ENCODE measurements at regions not wholly inside any gene's neighbourhood (a gene's known extent, or its start where the extent isn't known, plus 50 kb on each side); places are given as distances from the start of the nearest gene placed in this dataset.

DNA sequence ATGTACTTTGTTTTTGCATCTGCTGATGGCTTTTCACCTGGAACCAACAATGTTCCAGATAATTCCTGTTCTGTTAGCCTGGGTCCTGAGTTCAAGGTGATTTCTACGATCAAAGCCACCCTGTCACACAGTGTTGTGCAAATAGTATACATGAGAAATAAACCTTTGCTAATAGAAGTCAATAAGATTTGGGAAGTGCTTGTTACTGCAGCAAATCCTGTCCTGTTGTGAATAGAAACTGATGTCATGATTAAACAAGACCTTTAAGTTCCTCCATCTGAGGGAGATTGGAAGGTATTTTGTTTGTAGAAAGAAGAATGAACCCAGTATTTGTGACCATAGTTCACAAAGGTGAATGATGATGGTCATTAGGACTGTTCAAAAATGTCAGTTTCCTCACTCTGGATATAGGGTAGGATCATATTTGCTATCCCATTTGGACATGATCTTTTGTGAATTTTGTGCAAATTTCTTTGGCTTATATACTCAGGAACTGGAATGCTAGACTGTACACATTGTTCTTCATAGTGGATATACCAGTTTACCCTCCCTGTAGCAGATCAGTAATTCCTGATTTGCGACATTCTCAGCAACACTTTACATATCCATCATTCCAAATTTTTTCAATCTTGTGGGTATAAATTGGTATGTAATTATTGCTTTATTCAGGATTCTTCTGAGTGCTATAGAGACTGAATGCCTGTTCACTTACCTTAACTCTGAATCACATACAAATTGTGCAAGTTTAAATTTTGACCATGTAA lies 428.5 kb downstream of the METTL15 start:
- H3K4me3 ChIP-seq (ENCODE audit: low read depth, low read length) = no peak overlapping the region
- no peak for DNase-seq (ENCODE audit: low read depth)
- TF ChIP-seq, protein P1, sequence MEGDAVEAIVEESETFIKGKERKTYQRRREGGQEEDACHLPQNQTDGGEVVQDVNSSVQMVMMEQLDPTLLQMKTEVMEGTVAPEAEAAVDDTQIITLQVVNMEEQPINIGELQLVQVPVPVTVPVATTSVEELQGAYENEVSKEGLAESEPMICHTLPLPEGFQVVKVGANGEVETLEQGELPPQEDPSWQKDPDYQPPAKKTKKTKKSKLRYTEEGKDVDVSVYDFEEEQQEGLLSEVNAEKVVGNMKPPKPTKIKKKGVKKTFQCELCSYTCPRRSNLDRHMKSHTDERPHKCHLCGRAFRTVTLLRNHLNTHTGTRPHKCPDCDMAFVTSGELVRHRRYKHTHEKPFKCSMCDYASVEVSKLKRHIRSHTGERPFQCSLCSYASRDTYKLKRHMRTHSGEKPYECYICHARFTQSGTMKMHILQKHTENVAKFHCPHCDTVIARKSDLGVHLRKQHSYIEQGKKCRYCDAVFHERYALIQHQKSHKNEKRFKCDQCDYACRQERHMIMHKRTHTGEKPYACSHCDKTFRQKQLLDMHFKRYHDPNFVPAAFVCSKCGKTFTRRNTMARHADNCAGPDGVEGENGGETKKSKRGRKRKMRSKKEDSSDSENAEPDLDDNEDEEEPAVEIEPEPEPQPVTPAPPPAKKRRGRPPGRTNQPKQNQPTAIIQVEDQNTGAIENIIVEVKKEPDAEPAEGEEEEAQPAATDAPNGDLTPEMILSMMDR (conservative IDR thresholded peaks at IDR 0.05; ENCODE audit: low read depth, low read length) = no peak

DNA sequence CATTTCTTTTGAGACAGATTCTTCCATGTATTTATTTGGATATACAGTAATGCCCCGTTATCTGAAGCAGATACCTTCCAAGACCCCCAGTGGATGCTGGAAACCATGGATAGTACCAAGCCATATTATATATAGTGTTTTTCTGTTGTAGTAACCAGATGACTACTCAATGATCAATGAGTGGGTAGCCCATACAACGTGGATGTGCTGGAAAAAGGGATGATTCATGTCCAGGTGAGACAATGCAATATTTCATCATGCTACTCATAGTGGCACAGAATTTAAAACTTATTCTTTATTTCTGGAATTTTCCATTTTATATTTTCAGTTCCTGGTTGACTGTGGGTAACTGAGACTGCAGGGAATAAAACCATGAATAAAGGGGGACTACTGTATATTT lies 427.5 kb downstream of the METTL15 start:
- DNase-seq (ENCODE audit: low read depth) = no peak
- H3K4me3 ChIP-seq (ENCODE audit: low read depth, low read length) = no peak overlapping the region
- TF ChIP-seq, protein P1 (conservative IDR thresholded peaks at IDR 0.05; ENCODE audit: low read depth, low read length) = no peak

DNA sequence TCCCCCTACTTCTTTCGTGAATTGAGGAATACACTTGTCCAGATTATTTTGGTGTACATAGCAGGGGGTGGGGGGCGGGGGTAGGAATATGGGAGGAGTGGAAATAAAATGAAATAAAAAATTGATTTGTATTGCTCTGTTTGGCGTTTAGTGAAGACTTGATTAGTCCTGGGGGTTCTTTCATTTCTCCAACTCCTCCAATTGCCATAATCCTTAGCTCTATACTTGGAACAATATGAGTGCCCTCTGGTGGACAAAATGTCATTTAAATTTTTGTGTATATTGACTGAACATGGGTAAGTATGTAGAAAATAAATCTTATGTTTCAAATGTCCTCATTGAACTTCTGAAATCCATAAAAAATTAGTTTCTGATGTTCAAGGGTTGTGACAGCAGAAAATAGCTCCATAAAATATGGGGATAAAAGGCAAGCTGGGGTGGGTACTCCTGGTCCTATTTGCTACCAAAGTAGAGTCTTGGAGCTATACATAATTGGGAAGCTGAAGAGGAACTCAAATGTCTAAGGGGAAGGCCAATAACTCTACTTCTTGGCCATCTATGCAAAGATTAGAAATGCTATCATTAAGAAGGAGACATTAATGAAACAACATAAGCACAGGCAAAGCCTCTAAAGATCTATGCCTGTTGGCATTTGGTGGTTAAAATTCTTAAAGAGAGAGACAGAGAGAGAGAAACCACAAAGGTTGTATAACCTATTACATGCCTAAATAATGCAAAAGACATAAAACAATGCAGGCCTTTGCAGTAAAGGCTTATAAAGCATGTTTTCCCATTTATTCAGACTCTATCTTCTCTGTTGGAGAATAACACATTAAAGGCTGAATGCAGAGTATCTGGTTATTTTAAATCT lies 421.6 kb downstream of the METTL15 start:
- peak; percentile 6 for DNase-seq (ENCODE audit: low read depth)
- H3K4me3 ChIP-seq (ENCODE audit: low read depth, low read length) = no peak overlapping the region
- TF ChIP-seq, protein P1 (conservative IDR thresholded peaks at IDR 0.05; ENCODE audit: low read depth, low read length) = peak; percentile 54

DNA sequence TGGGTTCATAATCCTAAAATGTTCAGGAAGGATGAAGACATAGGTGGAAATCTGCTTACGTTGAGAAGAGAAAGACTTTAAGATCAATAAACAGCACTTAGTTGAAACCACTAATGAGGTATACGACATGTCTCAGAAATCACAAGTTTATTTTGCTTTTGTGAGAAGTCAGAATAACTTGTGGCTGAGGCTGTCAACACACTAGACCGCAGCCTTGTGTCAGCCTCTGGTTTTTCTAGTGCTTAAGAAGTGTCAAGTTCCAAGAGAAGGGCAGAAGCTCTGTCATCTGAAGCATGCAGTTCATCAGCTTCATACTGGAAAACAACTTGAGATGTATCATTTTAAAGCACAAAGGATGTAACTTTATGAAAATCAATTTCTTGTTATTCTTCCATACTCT lies 420.9 kb downstream of the METTL15 start:
- TF ChIP-seq, protein P1 (conservative IDR thresholded peaks at IDR 0.05; ENCODE audit: low read depth, low read length) = no peak
- no peak for DNase-seq (ENCODE audit: low read depth)
- no peak overlapping the region for H3K4me3 ChIP-seq (ENCODE audit: low read depth, low read length)

DNA sequence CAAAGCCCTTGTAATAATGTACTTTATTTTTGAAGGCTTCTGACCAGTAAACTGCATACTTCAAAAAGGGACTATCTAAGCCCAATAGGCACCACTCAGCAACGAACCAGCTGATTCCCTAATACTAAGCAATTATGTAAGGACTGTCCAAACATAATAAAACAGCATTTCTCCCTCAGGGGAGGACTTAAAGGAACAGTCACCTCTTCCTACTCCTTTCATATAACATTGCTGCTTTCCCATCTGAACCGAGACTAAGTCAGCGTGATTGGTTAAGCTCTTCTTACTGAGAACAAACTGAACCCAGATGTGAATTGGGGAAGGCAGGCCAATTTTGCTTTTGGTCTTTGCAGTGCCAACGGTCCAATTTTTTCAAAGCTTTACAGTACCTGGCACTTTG lies 420.0 kb downstream of the METTL15 start:
- H3K4me3 ChIP-seq (ENCODE audit: low read depth, low read length) = no peak overlapping the region
- DNase-seq (ENCODE audit: low read depth) = no peak
- TF ChIP-seq, protein P1 (conservative IDR thresholded peaks at IDR 0.05; ENCODE audit: low read depth, low read length) = no peak

DNA sequence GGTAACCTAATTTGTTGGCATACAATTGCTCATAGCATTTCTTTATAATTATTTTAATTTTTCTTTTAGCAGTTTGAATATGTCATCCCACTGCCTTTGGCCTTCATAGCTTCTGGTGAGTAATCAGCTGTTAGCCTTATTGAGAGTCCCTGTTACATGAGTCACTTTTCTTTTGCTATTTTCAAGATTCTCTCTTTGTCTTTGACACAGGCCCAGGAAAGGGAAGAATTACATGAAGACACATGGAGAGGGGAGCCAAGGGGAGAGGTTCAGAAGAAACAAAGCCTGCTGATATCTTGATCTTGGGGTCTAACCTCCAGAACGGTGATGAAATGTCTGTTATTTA lies 418.2 kb downstream of the METTL15 start:
- TF ChIP-seq, protein P1 (conservative IDR thresholded peaks at IDR 0.05; ENCODE audit: low read depth, low read length) = no peak
- H3K4me3 ChIP-seq (ENCODE audit: low read depth, low read length) = no peak overlapping the region
- no peak for DNase-seq (ENCODE audit: low read depth)

Data from epithelial cell of proximal tubule (primary cell).